HepG2 (cell line): ENCODE measurements at regions not wholly inside any gene's neighbourhood (a gene's known extent, or its start where the extent isn't known, plus 50 kb on each side); places are given as distances from the start of the nearest gene placed in this dataset.

Experiments
- CERS6 ChIP-seq: sonication (generic); formaldehyde crosslinking; IDR thresholded peaks from 2 replicates; pipeline ENCODE4 v1.5.0; 2020; ENCODE audit warnings: missing genetic modification reagents
- GATA4 ChIP-seq: sonication (generic); IDR thresholded peaks from 2 replicates; pipeline ENCODE4 v1.6.1; 2016; ENCODE audit warnings: antibody characterized with exemption, low read depth, borderline replicate concordance
- GTF3A ChIP-seq: sonication (generic); formaldehyde crosslinking; conservative IDR thresholded peaks from 2 replicates; pipeline ENCODE4 v1.4.0; 2020; ENCODE audit warnings: mild to moderate bottlenecking, missing genetic modification reagents
- HNF4A ChIP-seq: sonication (generic); formaldehyde crosslinking; IDR thresholded peaks from 2 replicates; pipeline ENCODE4 v1.4.0; 2020; ENCODE audit warnings: missing genetic modification reagents
- NONO ChIP-seq, 2 experiments: fragments of 450-650 bp in 1 of 2; sonication (generic) in 1 of 2; formaldehyde crosslinking in 1 of 2; IDR thresholded peaks in 1 of 2; conservative IDR thresholded peaks in 1 of 2; 2 replicates each; pipeline versions ENCODE4 v1.6.1 to v1.8.0; 2017 to 2022; ENCODE audit warnings: mild to moderate bottlenecking in 1 of 2, missing genetic modification reagents in 1 of 2, moderate library complexity in 1 of 2
- PCBP2 ChIP-seq: fragments of 200-400 bp; formaldehyde crosslinking; optimal IDR thresholded peaks from 2 replicates; pipeline ENCODE3; 2018; ENCODE audit warnings: low read length, low read depth; ENCODE audit not compliant: poor library complexity, severe bottlenecking
- RARG ChIP-seq: sonication (generic); formaldehyde crosslinking; IDR thresholded peaks from 2 replicates; pipeline ENCODE4 v1.4.0; 2020; ENCODE audit warnings: low read depth, mild to moderate bottlenecking, missing genetic modification reagents
- SNAPC5 ChIP-seq: sonication (generic); formaldehyde crosslinking; IDR thresholded peaks from 2 replicates; pipeline ENCODE4 v1.8.1; 2023; ENCODE audit warnings: mild to moderate bottlenecking, missing genetic modification reagents, borderline replicate concordance
- SP140L ChIP-seq: sonication (generic); formaldehyde crosslinking; IDR thresholded peaks from 2 replicates; pipeline ENCODE4 v1.4.0; 2020; ENCODE audit warnings: missing genetic modification reagents, borderline replicate concordance
- STAG1 ChIP-seq: sonication (generic); formaldehyde crosslinking; IDR thresholded peaks from 2 replicates; pipeline ENCODE4 v1.4.0; 2020; ENCODE audit warnings: missing genetic modification reagents
- TCF7 ChIP-seq: sonication (generic); IDR thresholded peaks from 2 replicates; pipeline ENCODE4 v1.6.1; 2016; ENCODE audit warnings: antibody characterized with exemption, low read depth
- UBTF ChIP-seq: sonication (generic); formaldehyde crosslinking; IDR thresholded peaks from 2 replicates; pipeline ENCODE4 v1.4.0; 2020; ENCODE audit warnings: mild to moderate bottlenecking, missing genetic modification reagents
- ZNF468 ChIP-seq: sonication (generic); formaldehyde crosslinking; IDR thresholded peaks from 2 replicates; pipeline ENCODE4 v1.8.0; 2022; ENCODE audit warnings: mild to moderate bottlenecking, moderate library complexity, missing genetic modification reagents
- ZNF567 ChIP-seq: sonication (generic); formaldehyde crosslinking; IDR thresholded peaks from 2 replicates; pipeline ENCODE4 v1.8.1; 2023; ENCODE audit warnings: mild to moderate bottlenecking, missing genetic modification reagents, borderline replicate concordance
- ZNF644 ChIP-seq: IDR thresholded peaks from 2 replicates; pipeline ENCODE4 v1.6.1; 2016; ENCODE audit warnings: low read depth
- ZNF710 ChIP-seq: sonication (generic); formaldehyde crosslinking; IDR thresholded peaks from 2 replicates; pipeline ENCODE4 v1.5.0; 2020; ENCODE audit warnings: mild to moderate bottlenecking, missing genetic modification reagents, borderline replicate concordance
- ZNF740 ChIP-seq: sonication (generic); formaldehyde crosslinking; IDR thresholded peaks from 2 replicates; pipeline ENCODE4 v1.4.0; 2020; ENCODE audit warnings: missing genetic modification reagents
- ZNF775 ChIP-seq: sonication (generic); formaldehyde crosslinking; IDR thresholded peaks from 2 replicates; pipeline ENCODE4 v1.4.0; 2020; ENCODE audit warnings: missing genetic modification reagents, mild to moderate bottlenecking, moderate library complexity, borderline replicate concordance
- TF ChIP-seq, protein P1 (sequence below): sonication (generic); formaldehyde crosslinking; IDR thresholded peaks from 2 replicates; pipeline ENCODE4 v1.4.0; 2020; ENCODE audit warnings: missing genetic modification reagents, borderline replicate concordance

GRCh38 chr2:43105586-43106558 is 120.5 kb downstream of the ZFP36L2 start (continued):
- no peak for TF ChIP-seq SP140L (CRISPR knock-in tag)
- no peak for TF ChIP-seq RARG (CRISPR knock-in tag)
- TF ChIP-seq ZNF644 (CRISPR knock-in tag) = no peak
- TF ChIP-seq, protein P1, sequence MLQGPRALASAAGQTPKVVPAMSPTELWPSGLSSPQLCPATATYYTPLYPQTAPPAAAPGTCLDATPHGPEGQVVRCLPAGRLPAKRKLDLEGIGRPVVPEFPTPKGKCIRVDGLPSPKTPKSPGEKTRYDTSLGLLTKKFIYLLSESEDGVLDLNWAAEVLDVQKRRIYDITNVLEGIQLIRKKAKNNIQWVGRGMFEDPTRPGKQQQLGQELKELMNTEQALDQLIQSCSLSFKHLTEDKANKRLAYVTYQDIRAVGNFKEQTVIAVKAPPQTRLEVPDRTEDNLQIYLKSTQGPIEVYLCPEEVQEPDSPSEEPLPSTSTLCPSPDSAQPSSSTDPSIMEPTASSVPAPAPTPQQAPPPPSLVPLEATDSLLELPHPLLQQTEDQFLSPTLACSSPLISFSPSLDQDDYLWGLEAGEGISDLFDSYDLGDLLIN (CRISPR knock-in tag) = no peak
- TF ChIP-seq ZNF710 = 0 out of 2 replicates have a peak, but pooled peaks have one; percentile 4
- peak; percentile 90; the same call in 1 of the 2 replicates for TF ChIP-seq ZNF740 (CRISPR knock-in tag)
- no peak for TF ChIP-seq TCF7
- TF ChIP-seq ZNF567 (CRISPR knock-in tag) = no peak
- no peak for TF ChIP-seq GATA4
- TF ChIP-seq STAG1 (CRISPR knock-in tag) = peak; percentile 22; the same call in 1 of the 2 replicates
- TF ChIP-seq UBTF (CRISPR knock-in tag) = no peak
- no peak for TF ChIP-seq HNF4A (CRISPR knock-in tag)
- TF ChIP-seq SNAPC5 = 0 out of 2 replicates have a peak, but pooled peaks have one; percentile 52
- no peak for TF ChIP-seq ZNF468 (CRISPR knock-in tag)
- no peak for TF ChIP-seq CERS6 (CRISPR knock-in tag)
- TF ChIP-seq NONO (IDR thresholded peaks at IDR 0.05) = no peak
- TF ChIP-seq NONO (CRISPR knock-in tag; conservative IDR thresholded peaks at IDR 0.05) = no peak
- no peak for TF ChIP-seq ZNF775
- TF ChIP-seq GTF3A = no peak
- peak; percentile 61 for TF ChIP-seq PCBP2
